CD4-positive, alpha-beta T cell treated with Interleukin-6 at 100 ng/mL for 8 hours (primary cell): ENCODE measurements at regions not wholly inside any gene's neighbourhood (a gene's known extent, or its start where the extent isn't known, plus 50 kb on each side); places are given as distances from the start of the nearest gene placed in this dataset.
"Not testable (repeated sequence)": the region's sequence is repeated elsewhere in the genome, so short reads cannot be mapped to it uniquely, and the experiment has no call there.

ENCODE experiments used
- DNase-seq: peaks from one replicate; pipeline ENCODE4 v3.0.0-alpha.2; 2020; ENCODE audit warnings: mixed read lengths, low spot score

- DNase-seq: not testable (repeated sequence)
These were observed 119.1 kb upstream of the RMDN2 start for GRCh38 chr2:37806004-37806403.

DNA sequence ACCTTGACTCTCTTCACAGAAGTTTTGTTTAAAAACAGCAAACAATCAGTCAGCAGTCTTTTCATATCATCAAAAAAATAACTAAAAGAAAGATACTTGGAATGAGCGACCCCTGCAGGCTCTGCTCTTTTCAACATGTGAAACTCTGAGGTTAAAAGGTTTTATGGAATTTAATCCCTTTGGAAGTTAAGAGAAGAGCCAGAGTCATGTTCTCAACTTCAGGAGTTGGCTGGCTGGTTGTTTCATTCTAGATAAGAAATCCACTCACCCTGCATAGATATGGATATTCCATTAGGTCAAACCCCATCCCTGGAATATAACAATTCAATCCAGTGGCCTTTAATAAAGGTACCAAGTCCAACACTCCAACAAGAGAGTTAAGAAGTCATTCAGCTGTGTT is 115.6 kb upstream of the RMDN2 start:
- DNase-seq: no peak

- no peak for DNase-seq
These were observed 115.0 kb upstream of the RMDN2 start for GRCh38 chr2:37809931-37810570.

DNA sequence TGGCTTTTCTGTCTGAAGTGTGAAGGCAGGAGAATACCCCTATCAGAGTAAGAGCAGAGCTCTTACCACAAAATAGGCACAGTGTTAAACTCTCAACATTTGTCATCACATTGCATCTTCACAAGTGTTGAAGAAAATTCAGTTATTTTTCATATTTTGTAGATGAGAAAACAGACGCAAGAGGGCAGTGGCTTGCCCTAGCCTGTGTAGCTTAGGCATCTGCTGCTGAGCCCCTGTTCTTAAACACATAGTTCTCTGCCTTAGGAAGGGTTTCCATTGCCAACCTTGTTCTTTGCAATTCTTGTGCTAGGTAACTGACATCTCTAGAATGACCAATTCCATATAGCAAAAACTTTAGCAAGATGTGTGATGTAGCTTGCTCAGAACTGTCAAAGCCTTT is 112.7 kb upstream of the RMDN2 start:
- DNase-seq: no peak

- DNase-seq: no peak
These were observed 112.0 kb upstream of the RMDN2 start for GRCh38 chr2:37812941-37813730.

DNA sequence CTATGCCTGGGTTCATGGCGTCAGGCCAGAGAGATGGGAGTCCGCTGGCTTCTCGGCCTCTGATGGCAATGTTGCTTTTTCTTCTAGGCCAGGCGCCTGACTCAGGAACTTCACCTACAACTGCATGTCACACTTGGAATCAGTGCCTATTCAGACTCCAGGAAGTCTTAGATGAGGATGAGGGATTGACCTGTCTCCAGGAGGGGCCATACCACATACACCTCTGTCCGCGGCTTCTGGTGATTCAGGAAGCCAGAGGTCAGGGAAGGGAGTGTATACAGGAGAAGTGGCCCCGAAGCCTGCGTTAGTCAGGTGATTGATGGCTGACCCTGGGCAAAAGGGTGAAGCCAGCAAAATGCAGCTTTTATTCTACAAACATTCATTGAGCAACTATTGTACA is 109.1 kb upstream of the RMDN2 start:
- DNase-seq: no peak

DNA sequence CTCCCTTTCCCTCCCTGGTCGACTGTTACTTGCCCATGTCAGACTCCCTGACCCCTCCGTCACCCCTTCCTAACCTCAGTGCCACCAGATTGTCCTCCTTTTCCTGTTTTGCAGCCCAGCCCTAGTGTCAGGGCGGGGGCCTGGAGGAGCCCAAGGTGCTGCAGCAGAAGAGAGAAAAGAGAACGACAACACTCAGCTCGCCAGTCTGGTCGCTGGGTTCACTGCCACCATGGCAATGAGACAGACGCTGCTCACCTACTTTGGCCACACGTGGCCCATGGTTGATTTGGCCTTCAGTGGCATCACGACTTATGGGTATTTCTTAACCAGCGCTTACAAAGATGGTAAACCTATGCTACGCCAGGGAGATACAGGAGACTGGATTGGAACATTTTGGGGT is 108.4 kb upstream of the RMDN2 start:
- DNase-seq: no peak

- DNase-seq: no peak
These were observed 105.9 kb upstream of the RMDN2 start for GRCh38 chr2:37819186-37819585.

- no peak for DNase-seq
These were observed 104.6 kb upstream of the RMDN2 start for GRCh38 chr2:37820471-37820986.

- DNase-seq: no peak
These were observed 99.5 kb upstream of the RMDN2 start for GRCh38 chr2:37825586-37825985.

DNA sequence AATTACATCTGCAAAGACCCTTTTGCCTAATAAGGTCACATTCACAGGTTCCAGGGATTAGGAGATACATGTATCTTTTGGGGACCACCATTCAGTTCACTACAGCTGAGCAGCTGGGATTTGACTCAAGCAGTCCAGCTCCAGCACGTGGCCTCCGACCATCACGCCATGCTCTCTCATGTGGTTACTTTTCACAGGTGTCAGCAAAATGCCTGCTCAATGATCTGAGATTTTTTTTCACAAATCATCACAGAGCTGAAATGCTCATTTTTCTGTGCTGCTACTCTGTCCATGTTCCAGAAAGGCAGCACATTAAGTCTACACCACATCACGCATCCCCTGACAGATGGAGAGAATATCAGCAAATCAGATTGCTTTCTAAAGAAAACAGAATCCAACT is 98.5 kb upstream of the RMDN2 start:
- no peak for DNase-seq

DNA sequence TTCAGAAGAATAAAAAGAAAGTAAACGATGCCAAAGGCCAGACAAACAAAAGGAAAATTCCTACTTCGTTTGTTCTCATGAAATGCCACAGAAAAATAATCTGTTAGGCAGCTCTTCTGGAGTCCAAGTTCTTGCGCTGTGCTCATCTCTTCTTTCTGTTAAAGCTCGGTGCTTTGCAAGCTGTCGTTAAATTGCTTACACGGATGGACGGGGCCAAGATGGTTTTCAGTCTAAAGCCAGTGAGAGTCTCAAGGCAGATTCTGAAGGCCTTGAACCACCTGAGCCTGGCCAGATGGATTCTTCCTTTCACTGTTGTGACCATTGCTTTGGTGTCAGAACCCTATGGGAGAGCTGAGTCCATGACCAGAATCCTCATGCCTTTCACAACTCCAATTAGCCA is 97.6 kb upstream of the RMDN2 start:
- no peak for DNase-seq

DNA sequence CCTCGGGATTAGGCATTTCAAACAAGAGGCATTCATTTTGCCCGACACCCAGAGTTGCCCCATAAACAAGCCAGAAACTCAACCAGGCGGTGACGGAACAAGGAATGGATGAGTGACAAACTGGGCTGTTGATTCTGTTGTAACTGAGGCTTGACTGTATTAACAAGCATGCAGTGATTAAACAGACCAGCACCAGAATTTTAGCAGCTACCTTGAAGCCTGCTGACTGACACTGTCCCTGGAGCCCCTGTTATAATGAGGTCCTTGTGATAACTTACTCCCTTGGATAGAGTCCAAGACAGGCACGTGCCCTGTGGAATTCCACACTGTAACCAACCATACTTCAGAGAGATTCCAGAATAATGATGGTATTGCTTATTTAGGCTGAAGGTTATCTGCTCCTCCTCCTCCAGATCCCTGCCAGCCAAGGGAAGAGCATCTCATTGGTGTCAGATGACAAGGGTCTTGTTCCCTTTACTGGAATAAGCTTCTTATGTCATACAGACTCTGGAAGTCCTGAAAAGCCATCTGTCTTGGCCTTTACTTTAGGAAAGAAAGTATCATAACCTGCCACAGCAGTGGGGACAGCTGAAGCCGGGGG is 97.1 kb upstream of the RMDN2 start:
- DNase-seq: no peak

- DNase-seq: no peak
These were observed 95.9 kb upstream of the RMDN2 start for GRCh38 chr2:37829202-37829601.

DNA sequence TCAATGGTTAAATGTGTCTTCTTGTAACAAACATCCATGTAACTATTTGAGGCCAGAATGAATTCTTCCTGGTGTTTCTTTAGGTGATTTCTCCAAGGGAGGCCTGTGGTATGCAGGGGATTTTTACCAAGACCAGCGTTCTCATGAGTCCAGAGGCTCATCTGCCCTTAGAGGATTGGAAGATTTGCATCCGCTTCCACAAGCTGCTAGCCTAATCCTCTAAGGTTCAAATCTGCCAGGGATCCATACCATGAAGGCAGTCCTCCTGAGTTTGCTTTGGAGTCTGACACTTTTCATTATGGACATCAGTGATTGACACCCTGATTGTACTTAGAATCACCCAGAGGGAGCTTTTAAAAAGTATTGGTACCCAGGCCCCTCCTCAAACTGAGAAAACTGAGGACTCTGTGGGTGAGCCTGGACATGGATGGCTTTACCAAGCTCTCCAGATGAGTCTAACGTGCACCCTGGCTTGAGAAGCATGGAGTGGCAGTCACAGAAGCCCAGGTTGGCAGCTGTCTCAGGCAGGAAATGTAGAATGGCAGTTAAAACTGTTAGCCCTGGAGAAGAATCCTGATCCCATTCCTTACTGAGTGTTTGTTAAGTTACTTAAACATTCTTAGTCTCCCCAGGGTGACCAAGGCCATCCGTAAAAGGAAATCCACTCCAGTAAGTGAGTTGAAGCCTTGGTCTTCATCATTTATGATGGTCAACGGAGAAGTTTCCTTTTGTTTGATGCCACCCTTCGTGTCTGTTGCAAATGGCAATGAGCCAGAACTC is 95.3 kb upstream of the RMDN2 start:
- DNase-seq: no peak

DNA sequence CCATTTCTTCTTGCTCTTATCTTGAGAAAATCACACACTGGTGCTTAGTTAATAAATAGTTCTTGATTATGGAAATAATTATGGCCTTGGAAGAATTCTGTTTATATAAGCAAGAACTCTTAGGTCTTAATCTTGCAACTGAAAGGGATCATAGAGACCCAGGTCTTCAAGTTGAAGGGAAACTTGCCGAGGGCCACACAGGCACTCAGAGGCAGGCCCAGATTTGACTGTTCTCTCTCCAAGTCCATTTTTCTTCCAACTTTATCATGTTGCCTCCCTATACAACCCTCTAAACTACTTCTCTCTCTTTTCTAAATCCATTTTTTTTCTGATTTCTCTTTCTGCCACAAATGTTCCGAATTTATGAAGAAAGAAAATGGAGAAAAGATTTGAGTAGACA is 94.5 kb upstream of the RMDN2 start:
- no peak for DNase-seq

DNA sequence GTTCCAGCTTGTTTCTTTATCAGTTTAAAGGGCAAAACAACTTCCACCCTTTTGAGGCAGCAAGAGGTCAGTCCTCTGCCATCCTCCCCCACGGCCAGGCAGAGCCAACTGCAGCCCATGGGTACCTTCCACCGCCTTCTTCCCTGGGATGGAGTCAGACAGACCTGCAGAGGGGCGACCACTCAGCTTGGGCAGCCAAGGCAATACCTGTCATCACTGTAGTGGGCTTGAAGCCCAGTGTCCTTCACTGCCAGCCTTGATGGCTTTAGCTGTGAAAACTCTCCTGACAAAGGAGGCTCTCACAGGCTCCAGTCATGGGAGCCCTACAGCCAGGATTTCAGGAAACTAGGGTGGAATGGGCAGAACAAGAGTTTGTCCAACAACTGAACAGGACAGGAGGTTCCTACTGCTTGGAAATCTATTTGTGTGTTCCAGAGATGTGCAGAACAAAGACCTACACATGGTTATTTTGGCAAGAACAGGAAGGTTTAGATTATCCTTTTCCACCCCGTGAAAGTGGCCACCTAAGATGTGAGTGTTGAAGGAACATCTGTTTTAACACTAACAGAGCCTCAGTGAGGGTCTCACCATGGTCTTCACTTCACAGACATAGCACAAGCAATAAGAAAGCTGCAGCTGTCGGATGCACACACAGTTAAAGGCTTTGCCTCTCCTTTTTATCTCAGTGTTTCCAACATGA is 93.9 kb upstream of the RMDN2 start:
- DNase-seq: no peak

DNA sequence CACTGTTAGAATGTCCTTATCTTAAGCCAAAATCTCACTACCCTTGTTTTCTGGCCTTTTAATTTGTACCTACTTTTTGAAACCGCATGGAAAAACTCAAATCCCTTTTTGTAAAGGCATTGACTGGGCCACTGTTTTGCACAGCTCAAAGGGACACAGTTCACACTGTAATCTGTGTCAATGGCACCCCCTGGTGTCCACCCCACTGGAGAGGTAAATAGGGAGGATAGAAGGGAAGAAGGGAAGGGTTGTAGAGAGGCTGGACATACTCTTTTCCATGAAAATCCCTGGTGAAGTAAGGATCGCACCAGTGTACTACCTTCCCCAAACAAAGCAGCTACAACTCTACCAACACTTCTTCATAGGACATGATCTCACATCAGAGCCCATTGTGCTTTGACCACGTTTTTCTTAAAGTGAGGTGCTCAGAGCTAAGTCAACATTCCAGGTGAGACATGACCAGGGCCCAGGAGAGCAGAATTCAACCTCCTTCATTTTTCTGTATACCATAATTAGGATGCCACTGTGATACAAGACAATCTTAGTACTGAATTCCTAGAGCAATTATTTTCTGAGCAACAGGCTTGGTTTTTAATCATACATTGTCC is 92.4 kb upstream of the RMDN2 start:
- peak; percentile 75 for DNase-seq

- DNase-seq: peak; percentile 54
These were observed 91.7 kb upstream of the RMDN2 start for GRCh38 chr2:37833423-37833822.

- no peak for DNase-seq
These were observed 88.8 kb upstream of the RMDN2 start for GRCh38 chr2:37836270-37836669.

DNA sequence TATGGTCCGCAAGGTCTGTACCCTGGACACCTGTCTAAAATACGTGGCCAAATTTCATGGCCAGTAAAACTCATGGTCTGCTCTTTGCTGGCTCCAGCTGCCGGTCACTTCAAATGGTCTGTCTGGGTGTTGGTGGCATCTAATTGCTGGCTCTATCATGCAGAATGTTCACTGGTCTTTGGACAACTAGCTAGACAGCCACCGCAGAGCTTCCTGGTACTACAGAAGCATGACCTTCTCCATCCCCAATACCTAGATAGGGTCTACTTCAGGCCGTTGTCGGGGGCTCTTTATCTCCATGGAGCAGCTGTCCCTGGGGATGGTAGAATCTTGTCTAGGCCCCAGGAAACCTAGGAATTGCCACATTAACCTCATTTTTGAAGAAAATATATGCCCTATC is 88.4 kb upstream of the RMDN2 start:
- no peak for DNase-seq
